ENCODE measurements at regions not wholly inside any gene's neighbourhood (a gene's known extent, or its start where the extent isn't known, plus 50 kb on each side); places are given as distances from the start of the nearest gene placed in this dataset.

DNA sequence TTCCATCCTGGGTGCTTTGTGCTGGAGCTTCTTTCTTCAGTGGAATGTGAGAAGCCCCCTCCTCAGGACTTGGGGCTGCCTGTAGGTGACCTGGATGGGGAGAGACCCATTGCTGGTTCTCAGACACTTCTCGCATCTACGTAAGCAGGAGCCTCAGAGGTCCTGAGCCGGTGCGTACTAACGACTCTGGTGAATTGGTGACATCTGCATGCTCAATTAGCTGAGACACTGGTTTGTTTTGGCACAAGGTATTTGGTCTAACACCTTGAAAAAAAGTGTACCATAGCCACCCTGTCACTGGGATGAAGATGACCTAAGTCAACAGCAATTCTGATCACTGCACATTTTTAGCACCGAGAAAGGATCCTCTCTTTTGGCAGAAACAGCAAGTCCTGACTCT lies 57.7 kb downstream of the LRRC30 start:
- Histone ChIP-seq H3K36me3 (ENCODE audit: control insufficient read depth in 2 of 2, extremely low read depth in 1 of 2, insufficient read depth in 1 of 2, low read length in 1 of 2) (no peaks in the 10 kb centered on the region), H3K4me3 (ENCODE audit: control insufficient read depth in 1 of 2, extremely low read depth in 1 of 2, low read length in 1 of 2) (no peak overlapping the region), H3K9me3 (no peaks in the 10 kb centered on the region), H3K27me3 (replicated peaks in 1 of 2; ENCODE audit: control insufficient read depth in 2 of 2, extremely low read depth in 1 of 2, insufficient read depth in 2 of 2, low read length in 1 of 2) (no peaks in the 10 kb centered on the region), H3K27ac (ENCODE audit: low read length) (no peak overlapping the region), H3K4me1 (ENCODE audit: control insufficient read depth in 1 of 2, extremely low read depth in 1 of 2, insufficient read depth in 2 of 2, low read length in 2 of 2) (no peaks in the 10 kb centered on the region)
- Mint-ChIP-seq H3K4me3 (no peak overlapping the region), H3K36me3 (no peaks in the 10 kb centered on the region), H3K27me3 (no peaks in the 10 kb centered on the region), H3K9me3 (peaks cover 0 to 11% (median 3%) of the 10 kb centered on the region in 3 donors), H3K4me1 (no peaks in the 10 kb centered on the region), H3K27ac (no peak overlapping the region)
- ChIA-PET POLR2A (no interaction called here), CTCF (no interaction called here)
- no peak for DNase-seq
- 95% methylated on average over 5 of the region's 6 CpGs for WGBS (ENCODE audit: insufficient coverage)
- no peak for ATAC-seq (replicated peaks in 1 of 4)

DNA sequence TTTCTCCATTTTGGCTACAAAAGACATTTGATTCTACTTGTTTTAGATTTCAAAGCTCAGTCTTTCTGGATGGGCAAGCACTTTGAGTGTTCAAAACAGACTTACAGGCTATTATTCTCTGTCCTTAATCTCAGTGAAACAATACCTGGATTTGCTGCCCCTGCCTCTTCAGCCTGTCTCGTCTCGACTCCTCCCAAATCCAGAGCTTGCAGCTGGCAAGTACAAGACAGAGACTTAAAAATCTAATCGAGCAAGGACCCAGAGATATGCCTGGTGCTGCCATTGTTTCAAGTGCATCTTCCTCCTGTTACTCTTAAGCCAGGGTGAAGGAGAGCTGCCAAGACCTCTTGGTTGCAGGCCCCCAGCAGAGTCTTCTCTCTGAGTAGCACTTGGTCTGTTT lies 59.2 kb downstream of the LRRC30 start:
- no peak for DNase-seq
- no peaks in the 10 kb centered on the region for H3K27me3 Mint-ChIP-seq
- peaks cover 6 to 17% (median 9%) of the 10 kb centered on the region in 3 donors for H3K9me3 Mint-ChIP-seq
- no peaks in the 10 kb centered on the region for H3K4me1 Mint-ChIP-seq
- Histone ChIP-seq H3K4me1 (ENCODE audit: control insufficient read depth in 1 of 2, extremely low read depth in 1 of 2, insufficient read depth in 2 of 2, low read length in 2 of 2) (no peaks in the 10 kb centered on the region), H3K36me3 (ENCODE audit: control insufficient read depth in 2 of 2, extremely low read depth in 1 of 2, insufficient read depth in 1 of 2, low read length in 1 of 2) (no peaks in the 10 kb centered on the region), H3K27ac (ENCODE audit: low read length) (no peak overlapping the region), H3K27me3 (replicated peaks in 1 of 2; ENCODE audit: control insufficient read depth in 2 of 2, extremely low read depth in 1 of 2, insufficient read depth in 2 of 2, low read length in 1 of 2) (no peaks in the 10 kb centered on the region), H3K9me3 (no peaks in the 10 kb centered on the region), H3K4me3 (ENCODE audit: control insufficient read depth in 1 of 2, extremely low read depth in 1 of 2, low read length in 1 of 2) (no peak overlapping the region)
- ChIA-PET POLR2A (no interaction called here), CTCF (no interaction called here)
- H3K36me3 Mint-ChIP-seq, result no peaks in the 10 kb centered on the region
- no peak overlapping the region for H3K4me3 Mint-ChIP-seq
- no peak overlapping the region for H3K27ac Mint-ChIP-seq
- no peak for ATAC-seq (replicated peaks in 1 of 4)
- WGBS (ENCODE audit: insufficient coverage), result 75% methylated on average over 3 of the region's 3 CpGs

DNA sequence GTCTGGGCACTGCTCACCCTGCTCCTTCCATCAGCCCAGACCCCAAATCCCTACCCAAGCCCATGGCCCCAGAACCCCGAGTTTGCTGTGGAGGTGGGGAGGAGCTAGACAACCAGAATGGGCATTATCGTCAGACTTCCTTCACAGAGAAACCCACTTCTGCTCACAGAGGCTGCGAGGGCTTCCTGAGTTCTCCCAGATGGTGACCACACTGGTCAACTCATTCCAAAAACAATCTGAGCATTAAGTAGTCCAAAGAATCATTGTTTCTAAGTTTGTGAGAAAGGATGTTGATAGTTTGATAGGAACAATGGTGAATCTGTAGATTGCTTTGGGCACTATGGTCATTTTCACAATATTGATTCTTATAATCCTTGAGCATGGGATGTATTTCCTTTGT lies 60.2 kb downstream of the LRRC30 start:
- H3K9me3 ChIP-seq, result peaks cover 3% of the 10 kb centered on the region
- CTCF ChIA-PET, result no interaction called here
- H3K36me3 ChIP-seq (ENCODE audit: control insufficient read depth in 2 of 2, extremely low read depth in 1 of 2, insufficient read depth in 1 of 2, low read length in 1 of 2), result no peaks in the 10 kb centered on the region
- no CpG with 5 or more reads among the region's 3 CpGs for WGBS (ENCODE audit: insufficient coverage)
- H3K4me3 ChIP-seq (ENCODE audit: control insufficient read depth in 1 of 2, extremely low read depth in 1 of 2, low read length in 1 of 2), result no peak overlapping the region
- no peaks in the 10 kb centered on the region for H3K4me1 ChIP-seq (ENCODE audit: control insufficient read depth in 1 of 2, extremely low read depth in 1 of 2, insufficient read depth in 2 of 2, low read length in 2 of 2)
- DNase-seq (no peak), ATAC-seq (replicated peaks in 1 of 4) (no peak)
- Mint-ChIP-seq H3K4me3 (no peak overlapping the region), H3K4me1 (no peaks in the 10 kb centered on the region), H3K27ac (no peak overlapping the region), H3K9me3 (peaks cover 11 to 26% (median 17%) of the 10 kb centered on the region in 3 donors), H3K36me3 (no peaks in the 10 kb centered on the region), H3K27me3 (no peaks in the 10 kb centered on the region)
- POLR2A ChIA-PET, result no interaction called here
- H3K27ac ChIP-seq (ENCODE audit: low read length), result no peak overlapping the region
- H3K27me3 ChIP-seq (replicated peaks in 1 of 2; ENCODE audit: control insufficient read depth in 2 of 2, extremely low read depth in 1 of 2, insufficient read depth in 2 of 2, low read length in 1 of 2), result no peaks in the 10 kb centered on the region

DNA sequence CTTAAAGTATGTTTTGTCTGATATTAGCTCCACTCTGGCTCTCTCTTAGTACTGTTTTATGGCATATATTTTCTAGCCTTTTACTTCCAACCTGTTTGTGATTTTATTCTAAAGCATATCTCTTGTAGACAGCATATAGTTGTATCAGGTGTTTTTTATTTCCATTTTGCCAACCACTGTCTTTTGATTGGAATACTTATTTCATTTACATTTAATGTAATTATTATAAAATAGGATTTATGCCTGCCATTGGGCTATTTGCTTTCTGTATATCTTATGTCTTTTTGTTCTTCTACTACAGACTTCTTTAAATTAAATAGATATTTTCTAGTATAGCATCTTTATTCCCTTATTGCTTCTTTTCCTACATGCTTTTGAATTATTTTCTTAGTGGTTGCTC lies 67.3 kb downstream of the LRRC30 start:
- no peaks in the 10 kb centered on the region for H3K27me3 ChIP-seq (replicated peaks in 1 of 2; ENCODE audit: control insufficient read depth in 2 of 2, extremely low read depth in 1 of 2, insufficient read depth in 2 of 2, low read length in 1 of 2)
- DNase-seq (no peak), ATAC-seq (replicated peaks in 1 of 4) (no peak)
- no peaks in the 10 kb centered on the region for H3K4me1 ChIP-seq (ENCODE audit: control insufficient read depth in 1 of 2, extremely low read depth in 1 of 2, insufficient read depth in 2 of 2, low read length in 2 of 2)
- POLR2A ChIA-PET, result no interaction called here
- no peak overlapping the region for H3K27ac ChIP-seq (ENCODE audit: low read length)
- H3K36me3 Mint-ChIP-seq, result no peaks in the 10 kb centered on the region
- no peaks in the 10 kb centered on the region for H3K4me1 Mint-ChIP-seq
- H3K36me3 ChIP-seq (ENCODE audit: control insufficient read depth in 2 of 2, extremely low read depth in 1 of 2, insufficient read depth in 1 of 2, low read length in 1 of 2), result no peaks in the 10 kb centered on the region
- H3K4me3 Mint-ChIP-seq, result no peak overlapping the region
- H3K27me3 Mint-ChIP-seq, result peaks cover 0 to 1% of the 10 kb centered on the region in 2 donors
- no peak overlapping the region for H3K27ac Mint-ChIP-seq
- no peak overlapping the region for H3K4me3 ChIP-seq (ENCODE audit: control insufficient read depth in 1 of 2, extremely low read depth in 1 of 2, low read length in 1 of 2)
- peaks cover 25 to 51% (median 35%) of the 10 kb centered on the region in 3 donors for H3K9me3 Mint-ChIP-seq
- H3K9me3 ChIP-seq, result peaks cover 3% of the 10 kb centered on the region
- CTCF ChIA-PET, result no interaction called here

DNA sequence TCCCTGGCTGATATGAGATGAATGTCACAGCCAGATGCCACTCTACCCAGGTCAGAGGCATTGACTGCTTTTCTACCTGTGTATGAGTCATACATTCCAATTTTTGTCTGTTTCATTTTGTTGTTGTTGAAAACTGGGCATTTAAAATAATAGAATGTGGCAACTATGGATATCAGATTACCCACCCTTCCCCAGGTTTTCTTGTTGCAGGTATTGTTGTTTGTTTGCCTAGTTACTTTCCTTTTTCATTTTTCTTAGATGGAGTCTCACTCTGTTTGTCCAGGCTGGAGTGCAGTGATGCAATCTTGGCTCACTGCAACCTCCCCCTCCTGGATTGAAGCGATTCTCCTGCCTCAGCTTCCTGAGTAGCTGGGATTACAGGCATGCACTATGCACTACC lies 70.2 kb downstream of the LRRC30 start:
- DNase-seq, result no peak
- Mint-ChIP-seq H3K9me3 (peaks cover 19 to 31% (median 26%) of the 10 kb centered on the region in 3 donors), H3K27ac (no peak overlapping the region), H3K27me3 (peaks cover 1 to 7% of the 10 kb centered on the region in 2 donors), H3K4me1 (no peaks in the 10 kb centered on the region), H3K4me3 (no peak overlapping the region), H3K36me3 (no peaks in the 10 kb centered on the region)
- CTCF ChIA-PET, result no interaction called here
- no peak overlapping the region for H3K4me3 ChIP-seq (ENCODE audit: control insufficient read depth in 1 of 2, extremely low read depth in 1 of 2, low read length in 1 of 2)
- no peak for ATAC-seq (replicated peaks in 1 of 4)
- no peaks in the 10 kb centered on the region for H3K36me3 ChIP-seq (ENCODE audit: control insufficient read depth in 2 of 2, extremely low read depth in 1 of 2, insufficient read depth in 1 of 2, low read length in 1 of 2)
- H3K9me3 ChIP-seq, result no peaks in the 10 kb centered on the region
- H3K27ac ChIP-seq (ENCODE audit: low read length), result no peak overlapping the region
- WGBS (ENCODE audit: insufficient coverage), result 80% methylated on average over 1 of the region's 1 CpG
- H3K4me1 ChIP-seq (ENCODE audit: control insufficient read depth in 1 of 2, extremely low read depth in 1 of 2, insufficient read depth in 2 of 2, low read length in 2 of 2), result no peaks in the 10 kb centered on the region
- H3K27me3 ChIP-seq (replicated peaks in 1 of 2; ENCODE audit: control insufficient read depth in 2 of 2, extremely low read depth in 1 of 2, insufficient read depth in 2 of 2, low read length in 1 of 2), result no peaks in the 10 kb centered on the region
- POLR2A ChIA-PET, result no interaction called here

DNA sequence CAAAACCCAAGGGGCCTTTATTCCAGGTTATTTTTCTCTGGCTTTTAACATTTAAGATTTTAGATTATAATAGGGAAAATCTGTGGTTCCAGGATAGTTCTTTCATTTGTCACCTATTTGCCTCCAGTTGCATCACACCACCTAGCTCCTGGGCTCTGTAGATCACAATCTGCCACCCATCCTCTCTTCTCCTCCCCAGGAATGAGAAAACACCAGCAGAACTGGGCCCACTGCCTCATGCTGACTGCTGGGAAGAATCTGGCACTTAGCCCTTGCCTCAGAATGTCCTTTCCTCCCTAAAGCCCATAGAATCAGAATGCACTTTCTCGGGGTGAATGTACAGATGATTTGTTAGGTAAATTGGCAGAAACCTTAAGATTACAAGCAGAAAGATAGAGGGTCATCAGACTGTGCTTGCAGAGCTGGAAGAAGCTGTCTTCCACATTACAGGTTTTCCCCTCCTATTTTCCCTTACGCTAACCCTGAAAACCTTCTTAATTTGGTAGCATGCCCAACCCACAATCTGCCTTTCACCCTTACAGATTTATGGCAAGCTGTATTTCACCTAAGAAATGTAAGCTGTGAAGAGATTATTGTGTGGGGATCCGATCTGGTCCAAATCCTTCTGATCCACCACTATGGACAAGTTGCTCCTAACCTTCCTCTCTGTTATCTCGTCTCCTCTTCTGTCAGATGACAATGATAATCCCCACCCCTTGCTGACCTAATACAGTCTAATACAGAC lies 72.6 kb downstream of the LRRC30 start:
- no peaks in the 10 kb centered on the region for H3K4me1 Mint-ChIP-seq
- H3K36me3 ChIP-seq (ENCODE audit: control insufficient read depth in 2 of 2, extremely low read depth in 1 of 2, insufficient read depth in 1 of 2, low read length in 1 of 2), result no peaks in the 10 kb centered on the region
- no peak for DNase-seq
- no peak overlapping the region for H3K4me3 Mint-ChIP-seq
- ChIA-PET POLR2A (no interaction called here), CTCF (no interaction called here)
- peaks cover 15 to 26% (median 17%) of the 10 kb centered on the region in 3 donors for H3K9me3 Mint-ChIP-seq
- WGBS (ENCODE audit: insufficient coverage), result 63% methylated on average over 1 of the region's 4 CpGs
- H3K4me1 ChIP-seq (ENCODE audit: control insufficient read depth in 1 of 2, extremely low read depth in 1 of 2, insufficient read depth in 2 of 2, low read length in 2 of 2), result no peaks in the 10 kb centered on the region
- no peak overlapping the region for H3K27ac ChIP-seq (ENCODE audit: low read length)
- no peak overlapping the region for H3K27ac Mint-ChIP-seq
- H3K27me3 ChIP-seq (replicated peaks in 1 of 2; ENCODE audit: control insufficient read depth in 2 of 2, extremely low read depth in 1 of 2, insufficient read depth in 2 of 2, low read length in 1 of 2), result no peaks in the 10 kb centered on the region
- no peak for ATAC-seq (replicated peaks in 1 of 4)
- peaks cover 1 to 7% of the 10 kb centered on the region in 2 donors for H3K27me3 Mint-ChIP-seq
- no peaks in the 10 kb centered on the region for H3K9me3 ChIP-seq
- no peaks in the 10 kb centered on the region for H3K36me3 Mint-ChIP-seq
- H3K4me3 ChIP-seq (ENCODE audit: control insufficient read depth in 1 of 2, extremely low read depth in 1 of 2, low read length in 1 of 2), result no peak overlapping the region

DNA sequence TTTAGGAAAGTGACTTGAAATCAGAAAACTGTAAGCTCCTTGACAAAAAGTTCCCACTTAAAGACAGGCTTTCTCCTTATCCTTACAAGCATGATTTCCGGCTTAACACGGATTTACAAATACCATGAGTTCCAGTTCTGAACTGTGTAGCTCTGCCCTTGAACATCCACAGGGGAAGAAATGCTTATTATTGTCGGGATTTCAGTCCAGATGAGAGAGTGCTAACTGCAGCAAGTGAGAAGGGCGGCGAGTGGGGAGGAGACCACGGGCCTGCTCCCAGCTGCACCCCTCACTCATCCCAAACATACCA lies 73.1 kb downstream of the LRRC30 start:
- Histone ChIP-seq H3K27ac (ENCODE audit: low read length) (no peak overlapping the region), H3K4me3 (ENCODE audit: control insufficient read depth in 1 of 2, extremely low read depth in 1 of 2, low read length in 1 of 2) (no peak overlapping the region), H3K9me3 (no peaks in the 10 kb centered on the region), H3K36me3 (ENCODE audit: control insufficient read depth in 2 of 2, extremely low read depth in 1 of 2, insufficient read depth in 1 of 2, low read length in 1 of 2) (no peaks in the 10 kb centered on the region), H3K27me3 (replicated peaks in 1 of 2; ENCODE audit: control insufficient read depth in 2 of 2, extremely low read depth in 1 of 2, insufficient read depth in 2 of 2, low read length in 1 of 2) (no peaks in the 10 kb centered on the region), H3K4me1 (ENCODE audit: control insufficient read depth in 1 of 2, extremely low read depth in 1 of 2, insufficient read depth in 2 of 2, low read length in 2 of 2) (no peaks in the 10 kb centered on the region)
- DNase-seq (no peak), ATAC-seq (replicated peaks in 1 of 4) (no peak)
- CTCF ChIA-PET, result no interaction called here
- Mint-ChIP-seq H3K27ac (no peak overlapping the region), H3K36me3 (no peaks in the 10 kb centered on the region), H3K4me3 (no peak overlapping the region), H3K4me1 (no peaks in the 10 kb centered on the region), H3K27me3 (peaks cover 1 to 7% of the 10 kb centered on the region in 2 donors), H3K9me3 (peaks cover 10 to 26% (median 17%) of the 10 kb centered on the region in 3 donors)
- 80% methylated on average over 1 of the region's 6 CpGs for WGBS (ENCODE audit: insufficient coverage)
- POLR2A ChIA-PET, result no interaction called here
